ENCODE measurements at regions not wholly inside any gene's neighbourhood (a gene's known extent, or its start where the extent isn't known, plus 50 kb on each side); places are given as distances from the start of the nearest gene placed in this dataset.
"Not testable (repeated sequence)": the region's sequence is repeated elsewhere in the genome, so short reads cannot be mapped to it uniquely, and the experiment has no call there.

DNA sequence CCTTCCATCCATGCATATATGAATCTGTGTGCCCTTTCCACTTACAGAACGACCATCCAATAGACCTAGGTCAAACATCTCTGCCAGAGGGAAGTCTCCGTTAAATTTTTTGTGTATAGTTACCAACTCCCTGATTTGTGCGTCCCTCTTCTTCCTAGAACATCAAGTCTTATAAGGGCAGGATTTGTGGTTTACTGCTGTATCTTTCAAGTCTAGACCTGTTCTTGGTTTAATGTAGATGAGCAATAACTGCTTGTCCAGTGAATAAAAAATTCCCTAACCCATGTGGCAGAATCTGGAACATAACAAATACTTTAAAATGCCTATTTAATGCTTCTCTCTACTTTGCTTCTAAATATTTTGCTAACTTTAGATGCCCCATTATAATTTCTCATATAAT, 988.8 kb downstream of the RAPGEF2 start:
- TF ChIP-seq EP300 (IDR thresholded peaks at IDR 0.05) (no peak), POLR2AphosphoS5 (IDR thresholded peaks at IDR 0.05) (no peak), POLR2A (IDR thresholded peaks at IDR 0.05) (no peak)
- TF ChIP-seq, protein P1, sequence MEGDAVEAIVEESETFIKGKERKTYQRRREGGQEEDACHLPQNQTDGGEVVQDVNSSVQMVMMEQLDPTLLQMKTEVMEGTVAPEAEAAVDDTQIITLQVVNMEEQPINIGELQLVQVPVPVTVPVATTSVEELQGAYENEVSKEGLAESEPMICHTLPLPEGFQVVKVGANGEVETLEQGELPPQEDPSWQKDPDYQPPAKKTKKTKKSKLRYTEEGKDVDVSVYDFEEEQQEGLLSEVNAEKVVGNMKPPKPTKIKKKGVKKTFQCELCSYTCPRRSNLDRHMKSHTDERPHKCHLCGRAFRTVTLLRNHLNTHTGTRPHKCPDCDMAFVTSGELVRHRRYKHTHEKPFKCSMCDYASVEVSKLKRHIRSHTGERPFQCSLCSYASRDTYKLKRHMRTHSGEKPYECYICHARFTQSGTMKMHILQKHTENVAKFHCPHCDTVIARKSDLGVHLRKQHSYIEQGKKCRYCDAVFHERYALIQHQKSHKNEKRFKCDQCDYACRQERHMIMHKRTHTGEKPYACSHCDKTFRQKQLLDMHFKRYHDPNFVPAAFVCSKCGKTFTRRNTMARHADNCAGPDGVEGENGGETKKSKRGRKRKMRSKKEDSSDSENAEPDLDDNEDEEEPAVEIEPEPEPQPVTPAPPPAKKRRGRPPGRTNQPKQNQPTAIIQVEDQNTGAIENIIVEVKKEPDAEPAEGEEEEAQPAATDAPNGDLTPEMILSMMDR (IDR thresholded peaks at IDR 0.05): no peak
- Histone ChIP-seq H3K9me3 (peaks cover 0 to 2% (median 0%) of the 10 kb centered on the region in 3 donors), H3K36me3 (no peaks in the 10 kb centered on the region), H3K4me1 (no peaks in the 10 kb centered on the region), H3K27ac (no peak overlapping the region), H3K27me3 (no peaks in the 10 kb centered on the region), H3K4me3 (no peak overlapping the region)
- no peak for ATAC-seq
- 63 to 65% methylated on average over 3 of the region's 3 CpGs for WGBS, 2 donors (ENCODE audit: low coverage in 1 of 2)

DNA sequence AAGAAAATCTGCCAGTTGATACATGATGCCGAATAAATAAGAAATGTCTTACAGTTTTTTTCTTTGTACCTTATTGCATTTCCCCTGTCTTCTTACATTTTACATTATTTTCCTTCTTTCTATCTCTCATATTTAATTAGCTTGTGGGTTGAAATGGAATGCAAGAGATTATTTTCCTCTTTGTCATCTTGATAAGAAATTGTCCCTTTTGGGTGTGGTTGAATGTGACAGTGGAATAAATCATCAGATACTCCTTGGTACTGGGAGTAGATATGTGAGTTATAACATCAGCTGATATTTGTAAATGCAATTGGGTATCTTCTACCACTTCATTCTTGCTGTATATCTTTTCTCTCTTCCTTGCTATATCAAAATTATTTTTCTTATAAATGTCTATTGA, 997.4 kb downstream of the RAPGEF2 start:
- Histone ChIP-seq H3K4me3 (no peak overlapping the region), H3K9me3 (no peaks in the 10 kb centered on the region), H3K4me1 (no peaks in the 10 kb centered on the region), H3K27me3 (no peaks in the 10 kb centered on the region), H3K36me3 (no peaks in the 10 kb centered on the region), H3K27ac (no peak overlapping the region)
- WGBS, 2 donors (ENCODE audit: low coverage in 1 of 2): 70 to 100% methylated on average over 1 of the region's 1 CpG
- no peak for ATAC-seq
- TF ChIP-seq, protein P1 (IDR thresholded peaks at IDR 0.05): no peak
- TF ChIP-seq POLR2A (IDR thresholded peaks at IDR 0.05) (no peak), EP300 (IDR thresholded peaks at IDR 0.05) (no peak), POLR2AphosphoS5 (IDR thresholded peaks at IDR 0.05) (no peak)

DNA sequence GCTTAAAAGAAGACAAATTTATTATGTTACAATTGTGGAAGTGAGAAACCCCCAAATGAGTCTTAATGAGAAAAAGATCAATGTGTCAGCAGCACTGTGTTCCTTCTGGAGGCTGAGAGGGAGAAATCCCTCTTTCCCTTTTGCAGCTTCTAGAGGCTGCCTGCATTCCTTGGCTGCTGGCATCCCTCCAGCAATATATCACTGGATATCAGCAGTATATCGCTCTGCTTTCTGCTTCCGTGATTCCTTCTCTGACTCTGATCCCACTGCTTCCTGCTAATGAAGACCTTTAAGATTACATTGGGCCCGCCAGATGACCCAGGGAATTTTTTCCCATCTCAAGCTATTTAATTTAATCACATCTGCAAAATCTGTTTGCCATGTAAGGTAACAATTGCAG, 1008.0 kb downstream of the RAPGEF2 start:
- Histone ChIP-seq H3K36me3 (no peaks in the 10 kb centered on the region), H3K27me3 (no peaks in the 10 kb centered on the region), H3K4me1 (no peaks in the 10 kb centered on the region), H3K4me3 (no peak overlapping the region), H3K9me3 (peaks cover 0 to 39% (median 0%) of the 10 kb centered on the region in 3 donors), H3K27ac (no peak overlapping the region)
- TF ChIP-seq POLR2A (IDR thresholded peaks at IDR 0.05) (no peak), EP300 (IDR thresholded peaks at IDR 0.05) (no peak), POLR2AphosphoS5 (IDR thresholded peaks at IDR 0.05) (no peak)
- TF ChIP-seq, protein P1 (IDR thresholded peaks at IDR 0.05): no peak
- 54 to 68% methylated on average over 3 of the region's 3 CpGs for WGBS, 2 donors (ENCODE audit: low coverage in 1 of 2)
- no peak for ATAC-seq

DNA sequence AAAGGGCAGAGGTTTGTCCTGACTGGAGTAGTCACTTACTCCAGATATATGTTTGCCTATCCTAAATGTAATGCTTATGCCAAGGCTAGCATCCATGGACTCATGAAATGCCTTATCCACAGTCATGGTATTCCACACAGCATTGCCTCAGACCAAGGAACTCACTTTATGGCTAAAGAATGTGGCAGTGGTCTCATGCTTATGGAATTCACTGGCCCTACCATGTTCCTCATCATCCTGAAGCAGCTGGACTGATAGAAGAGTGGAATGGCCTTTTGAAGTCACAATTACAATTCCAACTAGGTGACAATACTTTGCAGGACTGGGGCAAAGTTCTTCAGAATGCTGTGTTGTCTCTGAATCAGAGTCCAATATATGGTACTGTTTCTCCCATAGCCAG, 1014.8 kb downstream of the RAPGEF2 start:
- H3K9me3 ChIP-seq: peaks cover 0 to 28% (median 0%) of the 10 kb centered on the region in 3 donors
- H3K4me3 ChIP-seq: no peak overlapping the region
- H3K36me3 ChIP-seq: no peaks in the 10 kb centered on the region
- H3K4me1 ChIP-seq: no peaks in the 10 kb centered on the region
- ATAC-seq: no peak
- no peak overlapping the region for H3K27ac ChIP-seq
- H3K27me3 ChIP-seq: no peaks in the 10 kb centered on the region
- no peak for TF ChIP-seq POLR2AphosphoS5 (IDR thresholded peaks at IDR 0.05)

DNA sequence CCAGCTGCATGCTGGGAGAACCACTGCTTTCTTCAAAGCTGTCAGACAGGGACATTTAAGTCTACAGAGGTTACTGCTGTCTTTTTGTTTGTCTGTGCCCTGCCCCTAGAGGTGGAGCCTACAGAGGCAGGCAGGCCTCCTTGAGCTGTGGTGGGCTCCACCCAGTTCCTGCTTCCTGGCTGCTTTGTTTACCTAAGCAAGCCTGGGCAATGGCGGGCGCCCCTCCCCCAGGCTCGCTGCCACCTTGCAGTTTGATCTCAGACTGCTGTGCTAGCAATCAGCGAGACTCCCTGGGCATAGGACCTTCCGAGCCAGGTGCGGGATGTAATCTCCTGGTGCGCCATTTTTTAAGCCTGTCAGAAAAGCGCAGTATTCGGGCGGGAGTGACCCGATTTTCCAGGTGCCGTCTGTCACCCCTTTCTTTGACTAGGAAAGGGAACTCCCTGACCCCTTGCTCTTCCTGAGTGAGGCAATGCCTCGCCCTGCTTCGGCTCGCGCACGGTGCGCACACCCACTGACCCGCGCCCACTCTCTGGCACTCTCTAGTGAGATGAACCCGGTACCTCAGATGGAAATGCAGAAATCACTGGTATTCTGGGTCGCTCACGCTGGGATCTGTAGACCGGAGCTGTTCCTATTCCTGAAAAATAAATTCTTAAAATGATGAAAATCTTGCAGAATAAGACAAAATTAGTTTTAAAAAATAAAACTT, 1022.9 kb downstream of the RAPGEF2 start:
- H3K4me1 ChIP-seq, H3K36me3 ChIP-seq, H3K4me3 ChIP-seq, H3K9me3 ChIP-seq, H3K27me3 ChIP-seq, ATAC-seq, H3K27ac ChIP-seq: not testable (repeated sequence)
- WGBS, 2 donors (ENCODE audit: low coverage in 1 of 2): 88 to 96% methylated on average over 12 to 14 of the region's 24 CpGs

DNA sequence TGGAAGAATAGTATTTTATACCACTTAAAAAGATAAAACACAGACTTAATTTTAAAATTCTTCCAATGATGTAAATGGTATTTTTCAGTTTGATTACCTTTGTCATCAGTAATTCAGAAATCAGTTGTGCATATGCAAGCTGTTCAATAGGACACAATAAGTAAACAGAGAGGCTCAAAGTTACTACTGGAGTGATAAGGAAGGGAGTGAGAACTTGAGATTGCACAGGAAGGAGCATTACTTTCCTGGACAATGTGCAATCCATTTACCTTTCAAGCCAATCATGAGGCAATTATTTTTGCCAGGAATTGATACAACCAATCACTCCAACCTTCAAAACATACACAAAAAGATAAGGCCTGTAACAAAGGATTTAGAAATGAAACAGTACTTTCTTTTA, 1024.3 kb downstream of the RAPGEF2 start:
- H3K4me3 ChIP-seq: no peak overlapping the region
- no peak overlapping the region for H3K27ac ChIP-seq
- no peak for ATAC-seq
- H3K4me1 ChIP-seq: no peaks in the 10 kb centered on the region
- H3K9me3 ChIP-seq: peaks cover 0 to 2% (median 0%) of the 10 kb centered on the region in 3 donors
- no peak for TF ChIP-seq POLR2AphosphoS5 (IDR thresholded peaks at IDR 0.05)
- no peaks in the 10 kb centered on the region for H3K27me3 ChIP-seq
- H3K36me3 ChIP-seq: no peaks in the 10 kb centered on the region

All from gastroesophageal sphincter (tissue), 4 donors.